C4-2B (cell line): ENCODE measurements at regions not wholly inside any gene's neighbourhood (a gene's known extent, or its start where the extent isn't known, plus 50 kb on each side); places are given as distances from the start of the nearest gene placed in this dataset.
"Not testable (repeated sequence)": the region's sequence is repeated elsewhere in the genome, so short reads cannot be mapped to it uniquely, and the experiment has no call there.

ENCODE experiments used
- H3K27ac ChIP-seq: fragments of 450-650 bp; 2 replicates; pipeline ENCODE4 v1.5.1; 2017
- CTCF ChIP-seq: fragments of 450-650 bp; conservative IDR thresholded peaks from 2 replicates; pipeline ENCODE4 v1.5.1; 2017; ENCODE audit warnings: mild to moderate bottlenecking
- ZFX ChIP-seq: fragments of 450-650 bp; IDR thresholded peaks from 2 replicates; pipeline ENCODE4 v1.6.1; 2017

DNA sequence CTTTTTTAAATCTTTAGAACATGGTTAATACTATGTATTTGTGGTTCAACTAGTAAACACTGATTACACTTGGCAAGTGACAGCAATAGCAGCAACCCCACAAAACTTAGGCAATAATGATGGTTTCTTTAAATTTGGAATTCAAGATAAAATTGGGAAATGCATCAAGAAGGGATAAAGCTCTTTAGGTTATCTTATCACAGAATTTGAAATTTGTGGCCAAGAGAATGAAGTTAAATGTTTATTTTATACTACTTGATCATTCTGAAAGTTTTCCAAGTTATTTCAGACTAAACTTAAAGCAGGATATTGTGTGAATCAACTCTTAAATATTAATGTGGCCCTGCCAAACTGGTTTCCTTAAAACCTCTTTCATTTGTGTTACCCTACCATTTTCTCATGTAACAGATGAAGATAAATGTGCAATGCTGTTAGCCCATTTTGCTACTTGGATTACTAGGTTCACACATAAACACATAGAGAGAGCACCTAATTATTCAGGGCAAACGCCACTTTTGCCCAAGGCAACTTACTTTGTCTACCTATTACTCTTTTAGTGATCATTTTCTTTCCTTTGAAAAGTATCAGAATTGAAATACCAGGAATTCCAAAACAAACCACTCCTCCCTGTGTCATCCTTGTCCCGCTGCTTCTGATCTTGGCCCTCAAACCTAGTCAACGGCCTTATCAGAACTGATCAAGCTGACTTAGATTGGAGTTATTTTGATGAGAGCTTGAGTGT, 186.7 kb upstream of the TENT5A start:
- TF ChIP-seq ZFX (no peak), CTCF (no peak)
- no peak overlapping the region for H3K27ac ChIP-seq

GRCh38 chr6:81938014-81938856, 185.8 kb upstream of the TENT5A start:
- no peak overlapping the region for H3K27ac ChIP-seq
- TF ChIP-seq CTCF (no peak), ZFX (no peak)

- H3K27ac ChIP-seq, result no peak overlapping the region
- TF ChIP-seq CTCF (no peak), ZFX (no peak)
Observed at GRCh38 chr6:81937296-81937937, 184.9 kb upstream of the TENT5A start.

DNA sequence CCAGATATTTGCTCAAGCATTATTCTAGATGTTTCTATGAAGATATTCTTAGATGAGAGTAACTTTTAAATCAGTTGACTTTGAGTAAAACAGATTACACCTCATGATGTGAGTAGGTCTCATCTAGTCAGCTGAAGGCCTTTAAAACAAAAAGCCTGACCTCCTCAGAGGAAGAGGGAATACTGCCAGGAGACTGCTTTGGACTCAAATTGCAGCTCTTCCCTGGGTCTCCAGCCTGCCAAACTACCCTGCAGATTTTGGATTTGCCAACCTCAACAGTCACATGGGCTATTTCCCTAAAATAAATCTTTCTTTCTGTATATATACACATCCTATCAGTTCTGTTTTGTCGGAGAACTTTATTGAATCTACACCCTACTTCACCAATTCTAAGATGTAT, 182.5 kb upstream of the TENT5A start:
- no peak for TF ChIP-seq CTCF
- no peak overlapping the region for H3K27ac ChIP-seq

DNA sequence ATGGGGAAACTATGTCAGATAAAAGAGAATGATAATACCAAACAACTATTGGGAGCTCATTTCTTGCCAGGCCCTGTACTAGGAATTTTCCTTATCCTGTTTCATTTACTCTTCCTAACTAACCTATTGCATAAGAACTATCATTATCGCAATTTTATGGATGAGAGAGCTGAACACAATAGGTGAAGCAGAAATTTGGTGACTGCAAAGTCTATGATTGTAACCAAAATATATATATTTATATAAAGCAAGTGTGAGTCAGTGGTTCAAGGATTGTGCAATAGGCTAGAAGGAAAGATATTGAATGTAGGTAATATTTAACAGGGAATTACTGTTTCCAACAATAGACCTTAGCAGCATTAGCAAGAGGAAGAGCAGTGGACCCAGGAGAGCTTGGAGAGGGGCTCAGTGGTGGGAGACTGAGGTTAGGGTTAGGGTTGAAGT, 181.1 kb upstream of the TENT5A start:
- no peak overlapping the region for H3K27ac ChIP-seq
- TF ChIP-seq CTCF (no peak), ZFX (no peak)

- TF ChIP-seq ZFX (no peak), CTCF (no peak)
- no peak overlapping the region for H3K27ac ChIP-seq
Observed at GRCh38 chr6:81933089-81933488, 180.6 kb upstream of the TENT5A start.

- H3K27ac ChIP-seq, result not testable (repeated sequence)
Observed at GRCh38 chr6:81932448-81932847, 180.0 kb upstream of the TENT5A start.
